Parathyroid adenoma (tissue), 2 donors: ENCODE measurements at regions not wholly inside any gene's neighbourhood (a gene's known extent, or its start where the extent isn't known, plus 50 kb on each side); places are given as distances from the start of the nearest gene placed in this dataset.

Source experiments
- H2AFZ ChIP-seq: fragments of 300-600 bp; sonication (generic); one replicate; pipeline ENCODE4 v1.7.0; 2017; ENCODE audit warnings: antibody characterized with exemption, mild to moderate bottlenecking
- H3K27ac ChIP-seq: fragments of 300-600 bp; sonication (generic); one replicate; pipeline ENCODE4 v1.7.0; 2017
- H3K27me3 ChIP-seq: fragments of 300-600 bp; sonication (generic); one replicate; pipeline ENCODE4 v1.7.0; 2017; ENCODE audit warnings: low read length; ENCODE audit not compliant: control insufficient read depth, insufficient read depth
- H3K36me3 ChIP-seq: fragments of 300-600 bp; sonication (generic); one replicate; pipeline ENCODE4 v1.7.0; 2017; ENCODE audit warnings: low read length; ENCODE audit not compliant: control insufficient read depth, insufficient read depth
- H3K4me1 ChIP-seq: fragments of 300-600 bp; sonication (generic); one replicate; pipeline ENCODE4 v1.7.0; 2017; ENCODE audit warnings: control low read depth
- H3K4me2 ChIP-seq: fragments of 300-600 bp; sonication (generic); one replicate; pipeline ENCODE4 v1.7.0; 2017; ENCODE audit warnings: low read length
- H3K4me3 ChIP-seq: fragments of 300-600 bp; sonication (generic); one replicate; pipeline ENCODE4 v1.7.0; 2017; ENCODE audit warnings: low read depth, low read length
- H3K79me2 ChIP-seq: fragments of 300-600 bp; sonication (generic); one replicate; pipeline ENCODE4 v1.7.0; 2017; ENCODE audit warnings: control low read depth
- H3K9ac ChIP-seq: fragments of 300-600 bp; sonication (generic); one replicate; pipeline ENCODE4 v1.7.0; 2017; ENCODE audit warnings: mild to moderate bottlenecking
- H3K9me3 ChIP-seq: fragments of 300-600 bp; sonication (generic); one replicate; pipeline ENCODE4 v1.7.0; 2017; ENCODE audit warnings: low read length; ENCODE audit not compliant: control insufficient read depth
- TF ChIP-seq, protein P1 (sequence below): fragments of 300-600 bp; sonication (generic); IDR thresholded peaks from one replicate; pipeline ENCODE4 v1.7.0; 2017; ENCODE audit warnings: antibody characterized with exemption, mild to moderate bottlenecking
- donor health status: primary hyperparathyroidism.

- no peaks in the 10 kb centered on the region for H3K79me2 ChIP-seq
- no peak overlapping the region for H3K4me2 ChIP-seq
- no peaks in the 10 kb centered on the region for H3K9me3 ChIP-seq
- H3K9ac ChIP-seq, result no peak overlapping the region
- no peak overlapping the region for H2AFZ ChIP-seq
- H3K4me3 ChIP-seq, result no peak overlapping the region
- H3K27ac ChIP-seq, result no peak overlapping the region
- no peaks in the 10 kb centered on the region for H3K4me1 ChIP-seq
- H3K36me3 ChIP-seq, result no peaks in the 10 kb centered on the region
- TF ChIP-seq, protein P1, sequence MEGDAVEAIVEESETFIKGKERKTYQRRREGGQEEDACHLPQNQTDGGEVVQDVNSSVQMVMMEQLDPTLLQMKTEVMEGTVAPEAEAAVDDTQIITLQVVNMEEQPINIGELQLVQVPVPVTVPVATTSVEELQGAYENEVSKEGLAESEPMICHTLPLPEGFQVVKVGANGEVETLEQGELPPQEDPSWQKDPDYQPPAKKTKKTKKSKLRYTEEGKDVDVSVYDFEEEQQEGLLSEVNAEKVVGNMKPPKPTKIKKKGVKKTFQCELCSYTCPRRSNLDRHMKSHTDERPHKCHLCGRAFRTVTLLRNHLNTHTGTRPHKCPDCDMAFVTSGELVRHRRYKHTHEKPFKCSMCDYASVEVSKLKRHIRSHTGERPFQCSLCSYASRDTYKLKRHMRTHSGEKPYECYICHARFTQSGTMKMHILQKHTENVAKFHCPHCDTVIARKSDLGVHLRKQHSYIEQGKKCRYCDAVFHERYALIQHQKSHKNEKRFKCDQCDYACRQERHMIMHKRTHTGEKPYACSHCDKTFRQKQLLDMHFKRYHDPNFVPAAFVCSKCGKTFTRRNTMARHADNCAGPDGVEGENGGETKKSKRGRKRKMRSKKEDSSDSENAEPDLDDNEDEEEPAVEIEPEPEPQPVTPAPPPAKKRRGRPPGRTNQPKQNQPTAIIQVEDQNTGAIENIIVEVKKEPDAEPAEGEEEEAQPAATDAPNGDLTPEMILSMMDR, result no peak
- no peaks in the 10 kb centered on the region for H3K27me3 ChIP-seq
These were observed 84.8 kb upstream of the ARRDC4 start for GRCh38 chr15:97875513-97876280.

DNA sequence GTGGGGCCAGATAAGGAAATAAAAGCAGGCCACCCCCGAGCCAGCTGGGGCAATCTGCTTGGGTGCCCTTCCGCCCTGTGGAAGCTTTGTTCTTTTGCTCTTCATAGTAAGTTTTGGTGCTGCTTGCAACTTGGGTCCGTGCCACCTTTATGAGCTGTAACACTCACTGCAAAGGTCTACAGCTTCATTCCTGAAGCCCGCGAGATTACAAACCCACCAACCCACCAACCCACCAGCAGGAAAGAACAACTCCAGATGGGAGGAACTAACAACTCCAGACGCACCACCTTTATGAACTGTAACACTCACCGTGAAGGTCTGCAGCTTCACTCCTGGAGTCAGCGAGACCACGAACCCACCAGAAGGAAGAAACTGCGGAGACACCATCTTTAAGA lies 84.2 kb upstream of the ARRDC4 start:
- TF ChIP-seq, protein P1, result no peak
- no peaks in the 10 kb centered on the region for H3K27me3 ChIP-seq
- H3K4me1 ChIP-seq, result no peaks in the 10 kb centered on the region
- H3K9ac ChIP-seq, result no peak overlapping the region
- H3K4me3 ChIP-seq, result no peak overlapping the region
- no peak overlapping the region for H2AFZ ChIP-seq
- H3K36me3 ChIP-seq, result no peaks in the 10 kb centered on the region
- H3K9me3 ChIP-seq, result no peaks in the 10 kb centered on the region
- H3K27ac ChIP-seq, result no peak overlapping the region
- no peak overlapping the region for H3K4me2 ChIP-seq
- no peaks in the 10 kb centered on the region for H3K79me2 ChIP-seq

GRCh38 chr15:97881346-97881965 lies 79.0 kb upstream of the ARRDC4 start:
- TF ChIP-seq, protein P1, result no peak
- Histone ChIP-seq H3K9me3 (no peaks in the 10 kb centered on the region), H3K4me2 (no peak overlapping the region), H3K27ac (no peak overlapping the region), H3K4me3 (no peak overlapping the region), H3K4me1 (no peaks in the 10 kb centered on the region), H3K27me3 (no peaks in the 10 kb centered on the region), H3K36me3 (no peaks in the 10 kb centered on the region), H3K9ac (no peak overlapping the region), H3K79me2 (no peaks in the 10 kb centered on the region), H2AFZ (no peak overlapping the region)

DNA sequence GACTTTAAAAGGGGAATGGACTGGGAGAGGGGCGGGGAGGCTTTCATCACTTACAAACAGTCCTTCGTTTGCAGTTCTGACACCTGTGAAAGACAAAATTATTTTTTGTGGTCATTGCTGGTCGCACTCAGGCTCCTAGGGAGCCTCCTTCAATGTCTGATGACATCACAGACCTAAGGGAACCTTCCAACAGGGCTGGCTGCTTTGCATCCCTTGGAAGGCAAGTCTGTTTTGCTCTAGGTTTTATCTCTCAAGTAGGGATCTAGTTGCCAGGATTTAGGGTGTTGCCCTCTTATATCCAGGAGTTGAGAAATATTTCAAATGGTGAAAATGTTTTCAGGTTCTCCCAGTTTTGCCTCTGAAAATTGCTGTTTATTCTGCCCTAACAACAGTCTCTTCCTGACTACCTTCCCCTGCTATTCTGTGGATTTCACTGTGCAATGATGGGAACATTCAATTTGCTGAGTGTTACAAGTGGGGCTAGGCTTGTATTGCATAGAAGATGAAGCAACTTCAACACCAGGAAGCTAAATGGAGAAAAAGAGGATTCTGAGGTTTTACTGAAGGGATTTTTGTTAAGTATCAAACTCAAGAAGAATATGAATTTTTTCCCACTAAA lies 75.9 kb upstream of the ARRDC4 start:
- Histone ChIP-seq H3K27me3 (no peaks in the 10 kb centered on the region), H2AFZ (no peak overlapping the region), H3K9ac (no peak overlapping the region), H3K4me3 (no peak overlapping the region), H3K4me2 (no peak overlapping the region), H3K27ac (no peak overlapping the region), H3K79me2 (no peaks in the 10 kb centered on the region), H3K36me3 (no peaks in the 10 kb centered on the region), H3K9me3 (no peaks in the 10 kb centered on the region), H3K4me1 (no peaks in the 10 kb centered on the region)
- TF ChIP-seq, protein P1, result no peak
